ENCODE measurements at regions not wholly inside any gene's neighbourhood (a gene's known extent, or its start where the extent isn't known, plus 50 kb on each side); places are given as distances from the start of the nearest gene placed in this dataset.
"Not testable (repeated sequence)": the region's sequence is repeated elsewhere in the genome, so short reads cannot be mapped to it uniquely, and the experiment has no call there.

DNA sequence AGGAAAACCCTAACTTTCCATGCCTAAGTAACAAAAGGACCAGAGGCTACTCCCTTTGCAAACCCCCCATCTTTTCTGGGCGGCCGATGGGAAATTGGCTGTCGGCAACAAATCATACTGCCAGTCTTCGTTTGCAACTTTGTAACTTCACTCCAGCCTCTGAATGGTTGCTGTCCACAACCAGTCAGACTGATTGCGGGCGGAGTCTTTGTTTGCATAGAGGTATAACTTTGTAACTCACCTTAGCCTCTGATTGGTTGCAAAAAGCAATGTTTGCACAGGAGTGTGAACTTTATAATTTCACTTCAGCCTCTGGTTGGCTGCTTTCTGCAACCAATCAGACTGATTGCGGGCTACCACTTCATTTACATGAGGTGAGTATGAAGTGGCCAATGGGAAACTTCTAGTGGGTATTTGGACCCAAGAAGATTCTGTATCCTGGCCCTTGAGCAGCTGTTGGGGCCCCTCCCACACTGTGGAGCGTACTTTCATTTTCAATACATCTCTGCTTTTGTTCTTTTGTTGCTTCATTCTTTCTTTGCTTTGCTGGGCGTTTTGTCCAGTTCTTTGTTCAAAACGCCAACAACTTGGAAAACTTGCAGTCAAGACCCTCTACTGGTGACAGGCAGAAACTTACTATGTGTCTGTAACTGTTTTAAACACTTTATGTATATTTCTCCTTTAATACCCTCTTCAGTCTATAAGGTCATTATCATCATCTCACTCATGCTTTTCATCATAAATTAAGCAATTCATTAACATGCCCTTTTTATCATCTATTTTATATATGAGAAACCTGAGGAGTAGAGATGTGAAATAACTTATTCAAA, 55.8 kb upstream of the PPP1R12A start:
- not testable (repeated sequence) for DNase-seq

DNA sequence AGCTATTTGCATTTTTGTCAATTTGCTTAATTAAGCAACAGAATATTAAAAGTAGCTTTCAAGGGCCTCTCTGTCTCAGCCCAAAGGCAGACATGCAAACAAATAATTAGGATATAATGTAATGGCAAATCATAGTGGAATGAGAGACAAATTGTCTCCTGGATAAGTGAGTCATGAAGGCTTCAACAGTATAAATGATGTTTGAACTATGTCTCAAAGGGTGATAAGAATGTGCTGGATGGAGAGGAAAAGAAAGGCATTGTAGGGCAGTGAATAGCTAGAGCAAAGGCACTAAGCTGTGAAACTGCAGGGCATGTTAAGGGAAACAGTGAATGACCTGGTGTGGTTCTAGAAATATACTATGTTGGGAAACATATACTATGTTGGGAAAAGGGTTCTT, 53.5 kb upstream of the PPP1R12A start:
- peak in 1 of 3 experiments; percentile 16 for DNase-seq

DNA sequence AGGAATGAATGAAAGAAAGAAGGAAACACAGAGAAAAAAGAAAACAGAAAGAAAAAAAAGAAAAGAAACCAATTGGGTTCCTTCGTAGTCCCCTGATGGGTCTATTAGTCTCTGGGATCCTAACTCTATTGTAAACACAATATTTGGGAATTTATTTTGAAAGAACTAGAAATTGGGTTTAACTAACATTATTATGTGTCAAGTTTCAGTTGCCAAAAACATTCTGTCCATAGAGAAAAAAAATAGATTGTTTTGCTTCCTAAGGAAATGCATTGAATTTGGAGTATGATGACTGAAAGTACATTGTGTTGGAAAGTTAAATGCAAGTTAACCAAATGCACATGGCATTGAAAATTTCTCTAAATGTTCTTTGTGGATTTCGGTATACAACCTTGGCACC, 52.8 kb upstream of the PPP1R12A start:
- DNase-seq: no peak

All from NCI-H1417 (cell line).